Kidney epithelial cell (primary cell): ENCODE measurements at regions not wholly inside any gene's neighbourhood (a gene's known extent, or its start where the extent isn't known, plus 50 kb on each side); places are given as distances from the start of the nearest gene placed in this dataset.

Experiments used
- DNase-seq: peaks from one replicate; pipeline ENCODE4 v3.0.0-alpha.2; 2010; ENCODE audit warnings: low read depth
- H3K27me3 ChIP-seq: 2 replicates; pipeline ENCODE4 v1.6.0; 2011; ENCODE audit warnings: low read length; ENCODE audit not compliant: control insufficient read depth, insufficient read depth
- H3K36me3 ChIP-seq: 2 replicates; pipeline ENCODE4 v1.5.1; 2011; ENCODE audit warnings: low read length; ENCODE audit not compliant: control insufficient read depth, insufficient read depth
- H3K4me3 ChIP-seq: 2 replicates; pipeline ENCODE4 v1.5.1; 2011; ENCODE audit warnings: low read depth, mild to moderate bottlenecking, control low read depth, low read length
- CTCF ChIP-seq: IDR thresholded peaks from 2 replicates; pipeline ENCODE4 v1.5.1; 2011; ENCODE audit warnings: mild to moderate bottlenecking, moderate library complexity, low read length, control low read depth, inconsistent platforms; ENCODE audit not compliant: insufficient read depth, poor library complexity, severe bottlenecking

GRCh38 chr11:38155856-38156255 is 1557.8 kb upstream of the RAG2 start:
- Histone ChIP-seq H3K36me3 (no peaks in the 10 kb centered on the region), H3K4me3 (no peak overlapping the region), H3K27me3 (no peaks in the 10 kb centered on the region)
- no peak for DNase-seq
- TF ChIP-seq CTCF: no peak

- DNase-seq: no peak
- no peak for TF ChIP-seq CTCF
- Histone ChIP-seq H3K27me3 (no peaks in the 10 kb centered on the region), H3K36me3 (no peaks in the 10 kb centered on the region), H3K4me3 (no peak overlapping the region)
These were observed 1555.9 kb upstream of the RAG2 start for GRCh38 chr11:38153985-38154384.

DNA sequence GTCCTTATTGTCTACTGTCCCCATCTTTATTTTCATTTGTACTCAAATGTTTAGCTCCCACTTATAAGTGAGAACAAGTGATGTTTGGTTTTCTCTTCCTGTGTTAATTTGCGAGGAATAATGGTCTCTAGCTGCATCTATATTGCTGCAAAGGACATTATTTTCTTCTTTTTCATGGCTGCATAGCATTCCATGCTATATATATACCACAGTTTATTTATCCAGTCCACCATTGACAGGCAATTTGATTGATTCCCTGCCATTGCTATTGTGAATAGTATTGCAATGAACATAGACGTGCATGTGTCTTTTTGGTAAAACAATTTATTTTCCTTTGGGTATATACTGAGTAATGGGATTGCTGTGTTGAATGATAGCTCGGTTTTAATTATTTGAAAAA is 1545.8 kb upstream of the RAG2 start:
- DNase-seq: no peak
- H3K27me3 ChIP-seq: no peaks in the 10 kb centered on the region
- TF ChIP-seq CTCF: no peak
- no peaks in the 10 kb centered on the region for H3K36me3 ChIP-seq
- H3K4me3 ChIP-seq: no peak overlapping the region

GRCh38 chr11:38138972-38139371 is 1540.9 kb upstream of the RAG2 start:
- Histone ChIP-seq H3K27me3 (no peaks in the 10 kb centered on the region), H3K36me3 (no peaks in the 10 kb centered on the region), H3K4me3 (no peak overlapping the region)
- DNase-seq: no peak
- no peak for TF ChIP-seq CTCF

DNA sequence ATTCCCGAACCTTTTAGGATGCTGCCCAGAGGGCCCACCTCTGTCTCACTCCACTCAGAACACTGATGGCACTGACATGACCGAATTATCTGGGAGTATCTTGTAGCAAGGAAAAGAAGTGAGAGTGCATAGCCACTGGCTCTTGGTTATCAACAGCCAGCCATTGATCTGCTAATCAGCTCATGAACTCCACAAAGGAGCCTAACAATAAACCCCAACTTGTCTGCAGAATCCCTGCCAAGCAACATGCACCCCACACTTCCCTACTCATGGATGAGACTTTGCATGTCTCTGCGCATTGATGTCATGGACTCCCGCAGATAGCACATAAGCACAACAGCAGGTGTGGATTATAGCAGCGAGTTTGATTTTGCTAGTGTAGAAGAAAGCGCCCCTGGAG is 1538.9 kb upstream of the RAG2 start:
- no peaks in the 10 kb centered on the region for H3K27me3 ChIP-seq
- no peak for TF ChIP-seq CTCF
- H3K36me3 ChIP-seq: no peaks in the 10 kb centered on the region
- no peak overlapping the region for H3K4me3 ChIP-seq
- no peak for DNase-seq

GRCh38 chr11:38131535-38131934 is 1533.5 kb upstream of the RAG2 start:
- H3K36me3 ChIP-seq: no peaks in the 10 kb centered on the region

More at GRCh38 chr11:38131535-38131934, 1533.5 kb upstream of the RAG2 start:
- Histone ChIP-seq H3K4me3 (no peak overlapping the region), H3K27me3 (no peaks in the 10 kb centered on the region)
- no peak for TF ChIP-seq CTCF
- DNase-seq: no peak
